ENCODE measurements at regions not wholly inside any gene's neighbourhood (a gene's known extent, or its start where the extent isn't known, plus 50 kb on each side); places are given as distances from the start of the nearest gene placed in this dataset.
"Not testable (repeated sequence)": the region's sequence is repeated elsewhere in the genome, so short reads cannot be mapped to it uniquely, and the experiment has no call there.

GRCh38 chr14:106790189-106791036 is 1264.0 kb downstream of the TMEM121 start:
- DNase-seq (ENCODE audit: low spot score in 2 of 2): no peak
- no peaks in the 10 kb centered on the region for H3K9me3 ChIP-seq
- no peaks in the 10 kb centered on the region for H3K4me1 ChIP-seq
- H3K36me3 ChIP-seq: no peaks in the 10 kb centered on the region
- H3K27me3 ChIP-seq: no peaks in the 10 kb centered on the region
- H3K27ac ChIP-seq: no peak overlapping the region
- intact Hi-C loops (cut with DNase I): no loop called here
- peak in 1 of 3 experiments; percentile 49 for TF ChIP-seq CTCF (IDR thresholded peaks at IDR 0.05)
- no peak overlapping the region for H3K4me3 ChIP-seq

- H3K27ac ChIP-seq: no peak overlapping the region
- no peaks in the 10 kb centered on the region for H3K4me1 ChIP-seq
- H3K36me3 ChIP-seq: no peaks in the 10 kb centered on the region
- no peak for TF ChIP-seq CTCF (IDR thresholded peaks at IDR 0.05)
- no peak for DNase-seq (ENCODE audit: low spot score in 2 of 2)
- no peak overlapping the region for H3K4me3 ChIP-seq
- intact Hi-C loops (cut with DNase I): no loop called here
- no peaks in the 10 kb centered on the region for H3K9me3 ChIP-seq
- H3K27me3 ChIP-seq: no peaks in the 10 kb centered on the region
Observed at GRCh38 chr14:106792543-106792942, 1266.2 kb downstream of the TMEM121 start.

GRCh38 chr14:106798166-106798565 is 1271.8 kb downstream of the TMEM121 start:
- H3K9me3 ChIP-seq; DNase-seq (ENCODE audit: low spot score in 2 of 2); H3K36me3 ChIP-seq; H3K4me1 ChIP-seq; H3K4me3 ChIP-seq; intact Hi-C loops (cut with DNase I); H3K27ac ChIP-seq; H3K27me3 ChIP-seq: not testable (repeated sequence)

DNA sequence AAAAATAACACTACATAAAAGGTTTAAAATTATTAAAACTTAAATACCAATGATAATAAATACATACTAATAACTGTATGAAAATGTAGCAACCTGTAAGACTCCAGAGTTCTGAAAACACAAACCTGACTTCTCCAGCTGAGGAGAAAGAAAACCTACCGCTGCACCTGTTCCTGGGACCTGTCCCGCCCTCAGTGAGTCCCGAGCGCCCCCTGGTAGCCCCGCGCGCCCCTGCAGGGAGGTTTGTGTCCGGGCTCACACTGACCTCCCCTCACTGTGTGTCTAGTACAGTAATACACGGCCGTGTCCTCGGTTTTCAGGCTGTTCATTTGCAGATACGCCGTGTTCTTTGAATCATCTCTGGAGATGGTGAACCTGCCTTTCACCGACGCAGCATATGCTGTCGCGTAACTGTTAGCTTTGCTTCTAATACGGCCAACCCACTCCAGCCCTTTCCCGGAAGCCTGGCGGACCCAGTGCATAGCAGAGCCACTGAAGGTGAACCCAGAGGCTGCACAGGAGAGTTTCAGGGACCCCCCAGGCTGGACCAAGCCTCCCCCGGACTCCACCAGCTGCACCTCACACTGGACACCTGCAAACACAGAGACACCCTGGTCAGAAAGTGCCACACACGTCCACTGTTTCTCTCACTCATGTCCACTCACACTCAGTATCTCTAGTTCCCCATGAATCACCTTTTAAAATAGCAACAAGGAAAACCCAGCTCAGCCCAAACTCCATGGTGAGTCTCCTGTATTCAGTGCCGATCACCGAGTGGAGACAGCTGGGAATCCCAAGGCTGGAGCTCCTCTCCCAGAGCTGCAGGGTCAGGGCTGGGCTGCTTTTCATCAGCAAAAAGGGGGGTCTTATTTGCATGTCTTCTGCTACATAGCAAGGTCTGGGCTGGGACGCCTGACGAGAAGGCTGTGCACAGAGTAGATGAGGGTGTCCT is 1276.3 kb downstream of the TMEM121 start:
- Histone ChIP-seq H3K4me3 (no peak overlapping the region), H3K36me3 (no peaks in the 10 kb centered on the region), H3K27me3 (no peaks in the 10 kb centered on the region), H3K4me1 (no peaks in the 10 kb centered on the region), H3K9me3 (no peaks in the 10 kb centered on the region), H3K27ac (no peak overlapping the region)
- intact Hi-C loops (cut with DNase I): no loop called here
- no peak for DNase-seq (ENCODE audit: low spot score in 2 of 2)
- no peak for TF ChIP-seq CTCF (IDR thresholded peaks at IDR 0.05)

DNA sequence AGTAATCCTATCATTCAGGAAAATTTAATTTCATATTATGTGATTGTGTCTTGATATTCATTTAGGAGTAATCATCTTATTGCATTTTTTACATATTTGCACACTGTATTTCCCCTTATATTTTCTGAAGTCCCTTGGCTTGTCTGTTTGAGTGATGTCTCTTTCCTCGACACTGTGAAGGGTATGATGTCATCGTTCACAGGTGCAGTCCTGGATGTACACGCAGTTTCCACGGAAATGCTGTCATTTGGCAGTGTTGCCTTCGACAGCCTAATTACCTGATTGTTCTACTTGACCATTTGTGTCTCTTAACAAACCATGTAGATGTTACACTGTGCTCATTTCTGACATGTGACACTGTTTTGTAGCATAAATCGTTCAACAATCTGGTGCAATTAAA is 1277.0 kb downstream of the TMEM121 start:
- intact Hi-C loops (cut with DNase I): no loop called here

More for the DNA sequence above, 1277.0 kb downstream of the TMEM121 start:
- no peaks in the 10 kb centered on the region for H3K36me3 ChIP-seq
- TF ChIP-seq CTCF (IDR thresholded peaks at IDR 0.05): no peak
- no peaks in the 10 kb centered on the region for H3K4me1 ChIP-seq
- no peaks in the 10 kb centered on the region for H3K27me3 ChIP-seq
- no peak overlapping the region for H3K4me3 ChIP-seq
- no peak for DNase-seq (ENCODE audit: low spot score in 2 of 2)
- no peaks in the 10 kb centered on the region for H3K9me3 ChIP-seq
- H3K27ac ChIP-seq: no peak overlapping the region

Data from ascending aorta (tissue), 2 donors.